ENCODE measurements at regions not wholly inside any gene's neighbourhood (a gene's known extent, or its start where the extent isn't known, plus 50 kb on each side); places are given as distances from the start of the nearest gene placed in this dataset.

DNA sequence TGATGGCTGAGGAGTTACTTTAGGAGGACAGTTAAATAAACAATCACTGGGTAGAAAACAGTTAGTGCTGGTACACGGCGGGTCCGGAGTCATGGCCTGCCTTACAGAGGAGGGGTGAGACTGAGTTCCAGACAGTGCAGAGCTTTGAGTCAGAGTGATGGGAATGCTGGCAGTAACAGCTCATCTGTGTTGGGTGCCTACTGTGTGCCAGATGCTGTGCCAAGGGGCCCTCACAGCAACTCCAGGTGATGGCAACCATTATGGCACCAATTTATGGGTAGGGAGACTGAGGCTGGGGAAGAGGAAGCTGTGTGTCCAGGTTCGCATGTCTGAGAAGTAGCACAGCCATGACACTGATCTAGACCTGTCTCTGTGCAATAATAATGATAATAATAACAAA is 132.6 kb downstream of the CEBPB start:
- H3K9me3 ChIP-seq: no peaks in the 10 kb centered on the region
- intact Hi-C loops (cut with DNase I; ENCODE audit: low total_unique reads): no loop called here
- TF ChIP-seq POLR2AphosphoS5 (IDR thresholded peaks at IDR 0.05) (no peak), POLR2A (IDR thresholded peaks at IDR 0.05) (no peak)
- TF ChIP-seq, protein P1, sequence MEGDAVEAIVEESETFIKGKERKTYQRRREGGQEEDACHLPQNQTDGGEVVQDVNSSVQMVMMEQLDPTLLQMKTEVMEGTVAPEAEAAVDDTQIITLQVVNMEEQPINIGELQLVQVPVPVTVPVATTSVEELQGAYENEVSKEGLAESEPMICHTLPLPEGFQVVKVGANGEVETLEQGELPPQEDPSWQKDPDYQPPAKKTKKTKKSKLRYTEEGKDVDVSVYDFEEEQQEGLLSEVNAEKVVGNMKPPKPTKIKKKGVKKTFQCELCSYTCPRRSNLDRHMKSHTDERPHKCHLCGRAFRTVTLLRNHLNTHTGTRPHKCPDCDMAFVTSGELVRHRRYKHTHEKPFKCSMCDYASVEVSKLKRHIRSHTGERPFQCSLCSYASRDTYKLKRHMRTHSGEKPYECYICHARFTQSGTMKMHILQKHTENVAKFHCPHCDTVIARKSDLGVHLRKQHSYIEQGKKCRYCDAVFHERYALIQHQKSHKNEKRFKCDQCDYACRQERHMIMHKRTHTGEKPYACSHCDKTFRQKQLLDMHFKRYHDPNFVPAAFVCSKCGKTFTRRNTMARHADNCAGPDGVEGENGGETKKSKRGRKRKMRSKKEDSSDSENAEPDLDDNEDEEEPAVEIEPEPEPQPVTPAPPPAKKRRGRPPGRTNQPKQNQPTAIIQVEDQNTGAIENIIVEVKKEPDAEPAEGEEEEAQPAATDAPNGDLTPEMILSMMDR (IDR thresholded peaks at IDR 0.05): no peak
- H3K27ac ChIP-seq: peak overlapping the region; percentile 36 to 94
- H3K36me3 ChIP-seq: no peaks in the 10 kb centered on the region
- peak in 1 of 2 donors; percentile 14 for DNase-seq (ENCODE audit: low spot score in 2 of 2)
- no peak overlapping the region for H3K4me3 ChIP-seq
- peaks cover 9 to 13% of the 10 kb centered on the region in 2 donors for H3K4me1 ChIP-seq
- H3K27me3 ChIP-seq: no peaks in the 10 kb centered on the region

DNA sequence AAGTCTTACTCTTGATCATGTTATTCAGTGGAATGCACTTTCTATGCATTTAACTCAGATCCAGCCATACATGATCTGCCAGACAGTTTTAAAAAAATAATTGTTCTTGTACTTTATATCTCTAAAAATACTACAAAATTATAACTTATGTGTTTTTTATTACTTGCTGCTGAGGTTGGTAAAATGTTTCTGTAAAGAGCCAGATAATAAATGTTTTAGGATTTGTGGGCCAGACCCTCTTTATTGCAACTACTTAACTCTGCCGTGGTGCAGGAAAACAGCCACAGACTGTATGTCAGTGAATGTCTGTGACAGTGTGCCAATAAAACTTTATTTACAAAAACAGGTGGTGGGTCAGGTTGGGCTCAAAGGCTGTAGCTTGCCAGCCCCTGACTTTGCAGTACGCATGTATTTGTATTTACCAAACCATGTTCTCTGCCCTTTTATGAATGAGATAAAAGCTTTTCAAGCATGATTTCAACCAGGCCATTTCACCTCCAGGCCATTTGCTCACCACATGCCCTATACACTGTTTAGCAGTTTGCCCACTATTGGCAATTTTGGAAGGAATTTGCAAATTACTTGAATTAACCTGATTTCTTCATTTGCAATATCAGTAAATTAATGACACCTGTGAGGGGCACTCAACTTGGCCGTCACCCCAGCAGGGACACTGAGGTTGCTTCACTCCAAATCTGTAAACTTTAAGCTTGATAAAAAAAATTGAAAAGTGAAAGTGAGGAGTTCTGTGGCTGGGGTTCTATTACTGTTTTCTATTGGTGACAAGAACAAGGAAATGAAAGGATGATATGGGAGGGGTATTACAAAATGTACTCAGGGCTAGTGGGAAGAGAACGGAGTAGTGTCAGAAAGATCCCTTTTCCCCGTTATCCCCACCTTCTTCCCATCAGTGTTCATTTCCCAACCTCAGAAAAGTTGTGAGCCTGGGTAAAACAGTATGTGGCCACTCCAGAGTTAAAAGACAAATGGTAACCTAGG is 133.4 kb downstream of the CEBPB start:
- no peak for TF ChIP-seq POLR2AphosphoS5 (IDR thresholded peaks at IDR 0.05)
- TF ChIP-seq, protein P1 (IDR thresholded peaks at IDR 0.05): no peak
- TF ChIP-seq POLR2A (IDR thresholded peaks at IDR 0.05): no peak
- H3K27ac ChIP-seq: no peak overlapping the region
- intact Hi-C loops (cut with DNase I; ENCODE audit: low total_unique reads): no loop called here
- H3K27me3 ChIP-seq: no peaks in the 10 kb centered on the region
- H3K9me3 ChIP-seq: no peaks in the 10 kb centered on the region
- no peak overlapping the region for H3K4me3 ChIP-seq
- H3K4me1 ChIP-seq: peaks cover 9 to 13% of the 10 kb centered on the region in 2 donors
- DNase-seq (ENCODE audit: low spot score in 2 of 2): peak in 1 of 2 donors; percentile 14
- H3K36me3 ChIP-seq: no peaks in the 10 kb centered on the region

- Histone ChIP-seq H3K36me3 (no peaks in the 10 kb centered on the region), H3K9me3 (no peaks in the 10 kb centered on the region), H3K27me3 (no peaks in the 10 kb centered on the region), H3K4me1 (peaks cover 9 to 13% of the 10 kb centered on the region in 2 donors), H3K27ac (no peak overlapping the region), H3K4me3 (no peak overlapping the region)
- no peak for TF ChIP-seq POLR2A (IDR thresholded peaks at IDR 0.05)
- TF ChIP-seq, protein P1 (IDR thresholded peaks at IDR 0.05): no peak
- TF ChIP-seq POLR2AphosphoS5 (IDR thresholded peaks at IDR 0.05): no peak
- no peak for DNase-seq (ENCODE audit: low spot score in 2 of 2)
- intact Hi-C loops (cut with DNase I; ENCODE audit: low total_unique reads): no loop called here
Measured at GRCh38 chr20:50325215-50325614, 134.6 kb downstream of the CEBPB start.

GRCh38 chr20:50325651-50326050 is 135.0 kb downstream of the CEBPB start:
- no peak for DNase-seq (ENCODE audit: low spot score in 2 of 2)
- TF ChIP-seq POLR2AphosphoS5 (IDR thresholded peaks at IDR 0.05): no peak
- TF ChIP-seq POLR2A (IDR thresholded peaks at IDR 0.05): no peak
- TF ChIP-seq, protein P1 (IDR thresholded peaks at IDR 0.05): no peak
- Histone ChIP-seq H3K27ac (no peak overlapping the region), H3K27me3 (no peaks in the 10 kb centered on the region), H3K9me3 (no peaks in the 10 kb centered on the region), H3K4me3 (no peak overlapping the region), H3K4me1 (peaks cover 10 to 15% of the 10 kb centered on the region in 2 donors), H3K36me3 (no peaks in the 10 kb centered on the region)
- intact Hi-C loops (cut with DNase I; ENCODE audit: low total_unique reads): no loop called here

- no peak overlapping the region for H3K4me3 ChIP-seq
- no peaks in the 10 kb centered on the region for H3K9me3 ChIP-seq
- DNase-seq (ENCODE audit: low spot score in 2 of 2): no peak
- H3K36me3 ChIP-seq: no peaks in the 10 kb centered on the region
- peaks cover 11 to 21% of the 10 kb centered on the region in 2 donors for H3K4me1 ChIP-seq
- H3K27ac ChIP-seq: no peak overlapping the region
- intact Hi-C loops (cut with DNase I; ENCODE audit: low total_unique reads): no loop called here
- H3K27me3 ChIP-seq: no peaks in the 10 kb centered on the region
- no peak for TF ChIP-seq POLR2AphosphoS5 (IDR thresholded peaks at IDR 0.05)
- TF ChIP-seq, protein P1 (IDR thresholded peaks at IDR 0.05): no peak
- TF ChIP-seq POLR2A (IDR thresholded peaks at IDR 0.05): no peak
Measured at GRCh38 chr20:50327666-50328065, 137.0 kb downstream of the CEBPB start.

Measured in breast epithelium (tissue), 4 donors.